UCSD-AML1 (cell line): ENCODE measurements at regions not wholly inside any gene's neighbourhood (a gene's known extent, or its start where the extent isn't known, plus 50 kb on each side); places are given as distances from the start of the nearest gene placed in this dataset.

ENCODE experiments used
- DNase-seq: peaks from one replicate; lab custom pipeline; 2025; ENCODE audit not compliant: unreplicated experiment; lab: John Stamatoyannopoulos, UW

DNA sequence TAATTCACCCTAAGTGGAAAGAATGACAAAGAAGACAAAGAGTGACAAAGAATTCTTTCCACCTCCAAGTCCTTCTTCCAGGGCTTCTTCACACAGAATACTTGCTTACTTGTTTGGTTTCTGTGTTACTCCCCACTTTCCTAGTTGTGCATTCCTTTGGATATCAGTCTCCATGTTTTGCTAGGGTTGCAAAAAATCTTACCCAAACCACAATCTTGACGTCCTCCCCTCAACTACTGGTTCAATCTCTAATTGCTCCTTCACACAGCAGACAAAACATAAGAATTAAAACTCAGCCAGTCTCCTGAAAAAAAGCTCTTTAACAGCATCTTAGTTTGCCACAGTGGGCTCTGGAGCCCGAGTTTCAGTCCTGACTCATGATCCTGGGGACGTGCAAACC is 297.6 kb upstream of the CHRNA7 start:
- DNase-seq = no peak

DNA sequence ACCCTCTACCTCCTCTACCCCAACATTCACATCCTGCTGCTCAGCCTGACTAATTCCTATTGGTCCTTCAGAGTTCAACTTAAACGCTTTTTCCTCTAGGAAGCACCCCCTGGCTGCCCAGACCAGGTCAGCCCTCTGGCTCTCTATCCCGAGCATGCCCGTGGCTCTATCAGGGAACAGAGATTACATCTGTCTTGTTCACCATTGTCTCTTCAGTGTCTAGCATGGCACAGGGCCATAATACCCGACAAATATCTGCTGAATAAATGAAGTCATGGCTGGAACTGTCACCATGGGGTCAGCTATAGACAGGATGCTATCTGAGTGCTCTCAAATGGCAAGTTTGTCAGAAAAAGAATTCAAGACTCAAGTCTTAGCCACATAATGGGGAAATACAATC is 296.9 kb upstream of the CHRNA7 start:
- no peak for DNase-seq

DNA sequence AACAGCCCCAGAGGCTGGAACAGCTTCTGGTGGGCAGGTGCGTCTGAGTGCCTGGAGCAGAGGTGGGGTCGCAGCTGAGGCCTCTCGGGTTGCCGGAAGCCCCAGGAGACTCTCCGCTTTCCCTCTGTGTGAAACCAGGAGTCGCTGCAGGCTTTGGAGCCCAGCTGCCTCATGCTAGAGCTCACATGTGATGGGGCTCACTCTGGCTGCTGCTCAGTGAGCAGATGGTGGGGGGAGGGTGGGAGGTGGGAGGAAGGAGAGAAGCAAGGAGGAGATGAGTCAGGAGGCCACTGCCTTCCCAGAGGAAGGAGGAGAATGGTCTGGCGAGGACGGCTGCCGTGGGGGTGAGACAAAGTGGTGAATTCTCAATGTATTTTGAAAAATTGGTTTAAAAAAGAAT is 290.1 kb upstream of the CHRNA7 start:
- no peak for DNase-seq

DNA sequence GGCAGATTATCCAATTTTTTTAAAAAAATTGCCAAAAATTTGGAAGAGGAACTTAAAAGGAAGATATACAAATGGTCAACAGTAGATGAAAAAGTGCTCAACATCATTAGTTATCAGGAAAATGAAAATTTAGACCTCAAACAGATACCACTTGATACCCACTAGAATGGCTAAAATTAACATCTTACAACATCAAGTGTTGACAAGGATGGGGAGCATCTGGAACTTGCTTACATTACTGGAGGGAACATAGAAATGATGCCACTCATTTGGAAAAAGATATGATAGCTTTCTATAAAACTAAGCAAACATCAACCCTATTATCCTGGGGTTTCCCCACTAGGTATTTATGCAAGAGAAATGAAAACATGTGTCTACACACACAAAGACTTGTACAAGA is 284.5 kb upstream of the CHRNA7 start:
- DNase-seq = no peak

DNA sequence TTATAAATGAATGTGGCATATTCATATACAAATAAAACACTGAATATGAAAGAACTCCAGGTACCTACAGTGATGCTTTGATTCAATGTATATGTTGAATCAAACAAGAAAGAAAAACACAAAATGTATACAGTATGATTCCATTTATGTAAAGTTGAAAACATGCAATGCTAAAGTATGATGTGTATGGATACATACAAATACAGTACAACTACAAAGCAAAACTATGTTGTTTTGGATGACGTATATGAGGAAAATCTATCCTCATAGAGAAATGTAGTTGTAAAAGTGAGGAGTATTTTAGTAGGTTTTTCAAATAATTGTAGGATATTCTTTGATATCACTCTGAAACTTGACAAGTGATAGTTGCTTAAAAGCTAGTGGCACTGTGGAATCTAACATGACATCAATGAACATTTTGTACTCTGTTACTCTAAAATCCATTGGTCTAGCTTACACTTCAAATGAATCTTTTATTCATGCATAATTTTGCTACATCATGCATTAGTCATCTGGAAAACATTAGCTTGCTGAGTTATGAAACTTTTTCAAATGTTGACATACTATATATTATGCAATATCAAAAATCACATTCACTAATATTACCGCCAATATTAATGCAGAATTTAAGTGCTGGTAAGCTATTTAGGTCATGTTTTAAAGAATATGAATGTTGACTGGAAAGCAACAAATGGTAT is 278.1 kb upstream of the CHRNA7 start:
- no peak for DNase-seq

DNA sequence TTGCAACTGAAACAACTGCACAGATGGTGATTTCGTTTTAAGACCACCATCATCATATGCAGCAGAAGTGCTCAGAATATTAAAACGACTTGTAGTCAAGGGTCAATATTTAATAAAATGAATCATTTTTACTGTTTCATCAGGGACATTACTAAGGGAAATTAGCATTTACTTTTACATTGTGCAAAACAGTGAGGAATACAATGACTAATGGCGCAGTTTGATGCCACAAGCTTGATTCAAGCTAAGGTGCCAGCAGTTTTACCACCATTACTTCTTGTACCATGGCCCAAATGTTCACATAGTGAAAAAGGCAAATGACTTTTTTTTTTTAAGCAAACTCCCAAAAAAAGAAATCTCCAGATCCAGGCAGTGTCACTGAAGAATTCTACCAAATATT is 277.4 kb upstream of the CHRNA7 start:
- DNase-seq = no peak

DNA sequence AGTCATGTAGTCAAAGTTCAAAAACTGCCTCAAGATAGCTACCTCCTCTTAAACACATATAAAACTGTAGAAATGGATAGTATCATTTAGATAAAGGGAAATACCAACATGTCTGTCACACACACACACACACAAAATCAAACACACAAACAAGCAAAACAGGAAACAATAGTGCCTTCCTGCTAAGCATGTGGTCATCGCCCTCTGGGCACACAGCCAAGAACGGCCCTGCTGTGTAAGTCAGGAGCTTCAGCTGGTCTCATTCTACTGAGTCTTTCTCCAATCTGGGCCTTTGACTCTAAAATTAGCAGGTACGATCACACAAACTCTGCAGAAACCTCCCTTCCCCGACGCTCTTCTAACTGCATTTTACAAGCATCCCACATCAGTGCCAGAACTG is 272.2 kb upstream of the CHRNA7 start:
- no peak for DNase-seq

DNA sequence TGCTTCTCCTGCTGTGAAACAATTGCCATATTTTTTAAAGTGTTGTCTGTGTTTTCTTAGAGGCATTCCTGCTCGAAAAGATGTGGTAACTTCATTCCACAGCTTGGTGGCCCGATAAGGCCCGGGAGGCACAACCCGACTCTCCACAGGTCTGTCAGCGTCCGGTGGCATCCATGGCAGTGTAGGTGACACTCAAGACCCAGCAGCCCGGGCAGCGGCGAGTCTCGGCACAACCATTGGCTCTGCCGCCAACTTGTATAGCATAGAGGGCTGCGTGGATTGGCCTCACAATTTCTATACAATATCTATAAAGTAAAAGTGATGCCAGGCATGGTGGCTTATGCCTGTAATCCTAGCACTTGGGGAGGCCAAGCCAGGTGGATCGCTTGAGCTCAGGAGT is 262.3 kb upstream of the CHRNA7 start:
- no peak for DNase-seq

DNA sequence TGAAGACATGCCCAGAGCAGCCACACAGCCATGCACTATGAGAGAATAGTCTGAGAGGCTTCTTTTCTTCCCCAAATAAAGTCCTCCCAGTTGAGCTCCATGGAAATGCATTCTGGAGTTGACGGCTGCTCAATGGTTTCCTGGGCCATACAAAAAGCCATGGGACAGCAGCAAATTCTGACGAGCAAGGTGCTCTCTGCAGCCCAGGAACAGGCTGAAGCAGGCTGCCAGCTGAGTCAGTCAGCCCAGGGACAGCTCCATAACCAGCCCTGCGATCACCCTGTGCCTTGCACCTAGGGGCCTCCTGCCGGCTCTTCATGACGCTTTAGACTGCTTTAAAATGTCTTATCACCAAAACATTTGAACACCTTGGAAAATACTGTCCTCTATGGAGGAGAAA is 256.3 kb upstream of the CHRNA7 start:
- DNase-seq = no peak

DNA sequence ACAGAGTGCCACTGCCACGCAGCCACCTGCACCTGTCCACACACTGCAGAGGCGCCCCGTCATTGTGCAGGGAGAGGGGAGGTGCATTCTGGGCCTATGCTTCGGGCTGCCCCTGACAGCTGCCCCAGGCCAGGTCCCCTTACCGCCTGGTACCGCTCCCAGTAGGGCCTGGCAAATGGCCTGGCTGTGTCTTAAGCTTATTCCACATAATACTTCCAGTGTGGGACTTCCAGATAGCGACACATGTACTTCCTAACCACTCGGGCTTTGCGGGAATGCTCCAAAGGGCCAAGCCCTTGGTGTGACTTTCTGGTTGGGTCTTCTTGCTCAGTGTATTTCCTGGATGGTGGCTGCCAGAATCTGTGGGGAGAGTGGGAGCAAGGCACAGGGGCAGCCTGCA is 254.3 kb upstream of the CHRNA7 start:
- DNase-seq = no peak

DNA sequence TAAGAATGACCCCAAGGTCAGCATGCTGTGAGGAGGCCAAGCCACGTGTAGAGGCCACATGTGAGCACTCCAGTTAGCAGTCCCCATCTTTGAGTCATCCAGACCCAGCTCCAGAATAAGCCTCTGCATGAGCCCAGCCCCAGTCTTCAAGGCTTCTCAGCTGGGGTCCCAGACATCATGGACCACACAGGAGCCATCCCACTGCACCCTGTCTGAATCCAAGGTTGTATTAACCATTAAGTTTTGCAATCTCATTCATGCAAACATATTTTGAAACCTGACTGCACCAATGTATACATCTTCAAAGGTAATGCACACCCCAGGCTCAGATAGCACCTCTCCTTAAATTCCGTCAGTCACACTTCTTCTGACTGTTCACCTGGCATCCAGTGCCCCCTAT is 249.1 kb upstream of the CHRNA7 start:
- DNase-seq = no peak

DNA sequence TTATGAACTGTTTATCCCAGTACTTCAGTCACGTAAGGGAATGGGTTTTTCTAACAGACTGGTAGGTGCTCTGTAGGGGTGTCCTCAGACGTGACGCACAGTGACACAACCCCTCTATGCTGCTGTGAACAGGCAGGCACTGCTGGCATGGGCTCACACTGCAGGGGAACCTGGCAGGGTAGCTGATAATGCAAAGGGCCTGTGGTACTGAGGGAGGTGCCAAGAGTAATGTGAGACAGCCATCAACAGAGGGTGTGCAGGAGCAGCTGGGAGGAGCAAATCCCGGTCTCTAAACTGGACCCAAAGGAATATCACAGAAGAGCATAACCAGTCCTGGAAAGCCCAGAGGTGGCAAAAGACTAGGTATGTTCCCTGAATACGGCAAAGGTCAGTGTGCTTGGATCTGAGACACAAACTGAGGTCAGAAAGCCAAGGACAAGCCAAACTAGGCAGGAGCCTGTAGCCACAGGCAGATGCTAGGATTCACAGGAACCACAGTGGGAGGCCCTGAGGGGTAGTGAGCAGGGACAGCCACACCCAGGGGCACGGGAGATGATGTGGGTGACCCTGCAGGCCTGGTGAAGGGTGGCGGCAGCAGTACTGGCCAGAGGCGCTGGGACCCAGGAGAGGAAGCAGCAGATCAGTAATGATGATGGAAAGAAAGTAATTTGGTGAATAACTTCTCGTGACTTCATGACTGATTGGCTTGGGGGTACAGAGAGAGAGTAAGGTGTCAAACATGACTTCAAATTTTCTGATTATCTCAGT is 248.1 kb upstream of the CHRNA7 start:
- DNase-seq = no peak

DNA sequence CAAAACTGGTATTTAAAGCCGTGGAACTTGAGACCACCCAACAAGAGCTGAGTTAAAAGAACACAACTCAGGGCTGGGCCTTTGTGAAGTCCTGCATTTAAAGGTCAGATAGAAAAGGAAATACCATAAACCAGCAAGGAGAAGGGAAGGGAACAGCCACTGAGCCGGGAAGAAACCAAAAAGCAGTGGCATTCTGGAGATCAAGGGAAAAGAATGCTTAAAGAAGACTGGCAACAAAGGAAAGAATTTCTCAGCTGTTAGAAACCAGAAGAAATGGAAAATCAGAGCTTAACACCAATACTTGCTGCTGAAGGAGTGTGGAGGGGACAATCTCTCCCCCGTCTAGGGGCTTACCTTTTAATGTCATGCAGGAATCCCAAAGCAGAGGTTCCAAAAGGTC is 247.4 kb upstream of the CHRNA7 start:
- no peak for DNase-seq

DNA sequence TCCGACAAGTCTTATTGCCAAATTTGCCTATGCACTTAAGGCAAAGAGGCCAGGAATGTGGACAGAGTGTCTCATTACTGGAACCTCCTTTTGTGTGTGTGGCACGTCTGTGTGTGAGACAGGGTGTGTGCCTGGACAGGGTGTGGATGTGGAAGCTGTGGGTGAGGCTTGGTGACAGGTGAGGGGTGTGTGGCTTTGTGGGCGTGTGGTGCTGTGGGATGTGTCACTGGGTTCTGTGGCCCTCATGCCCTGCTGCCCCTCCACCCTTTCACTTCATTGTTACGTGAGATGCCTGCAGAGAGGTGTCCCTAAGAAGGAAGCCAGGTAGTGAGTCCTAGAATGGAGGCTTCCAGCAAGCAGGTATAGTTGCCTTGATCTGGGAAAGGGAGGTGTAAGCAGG is 244.0 kb upstream of the CHRNA7 start:
- no peak for DNase-seq

DNA sequence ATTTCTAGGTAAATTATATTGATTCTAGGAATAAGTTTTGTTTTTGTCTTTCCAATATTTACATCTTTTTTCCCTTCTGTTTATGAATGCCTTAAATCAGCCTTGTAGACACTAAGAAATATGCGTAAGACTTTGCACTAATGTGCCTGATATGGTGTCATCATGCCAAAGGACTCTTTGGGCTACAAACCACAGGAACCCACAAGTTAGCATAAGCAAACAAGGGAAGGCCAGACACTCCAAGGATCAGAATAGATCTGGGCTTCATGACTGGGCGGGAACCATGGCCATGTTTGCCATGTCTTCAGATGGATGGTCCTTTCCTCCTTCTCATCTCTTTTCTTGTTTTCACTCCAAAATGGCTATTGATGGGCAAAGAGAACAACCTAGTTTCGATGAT is 242.2 kb upstream of the CHRNA7 start:
- DNase-seq = no peak

DNA sequence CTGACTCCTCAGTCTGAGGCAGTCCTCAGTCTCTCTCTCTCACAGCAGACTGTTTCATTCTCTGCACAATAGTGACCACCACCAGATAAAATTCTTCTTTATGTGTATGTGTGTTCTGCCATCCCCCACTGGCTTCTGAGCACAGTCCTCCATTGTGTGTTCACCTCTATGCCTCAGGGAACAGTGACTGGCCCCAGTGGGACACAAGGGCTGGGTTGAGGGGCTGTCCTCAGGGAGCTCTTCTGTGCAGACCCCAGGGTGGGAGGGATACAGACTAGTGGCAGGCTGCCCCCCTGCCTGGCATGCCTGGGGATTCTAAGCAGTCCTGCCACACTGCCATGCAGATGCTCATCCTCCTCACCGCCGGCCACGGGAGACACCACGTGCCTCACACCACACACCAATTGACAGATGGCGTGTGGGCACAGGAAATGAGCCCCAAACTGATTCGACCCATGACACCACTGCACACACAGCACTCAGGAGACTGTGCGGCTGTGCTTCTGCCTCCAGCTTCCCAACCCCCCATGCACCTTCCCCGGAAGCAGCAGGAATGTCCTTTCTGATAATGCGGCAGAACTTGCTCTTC is 237.6 kb upstream of the CHRNA7 start:
- no peak for DNase-seq

DNA sequence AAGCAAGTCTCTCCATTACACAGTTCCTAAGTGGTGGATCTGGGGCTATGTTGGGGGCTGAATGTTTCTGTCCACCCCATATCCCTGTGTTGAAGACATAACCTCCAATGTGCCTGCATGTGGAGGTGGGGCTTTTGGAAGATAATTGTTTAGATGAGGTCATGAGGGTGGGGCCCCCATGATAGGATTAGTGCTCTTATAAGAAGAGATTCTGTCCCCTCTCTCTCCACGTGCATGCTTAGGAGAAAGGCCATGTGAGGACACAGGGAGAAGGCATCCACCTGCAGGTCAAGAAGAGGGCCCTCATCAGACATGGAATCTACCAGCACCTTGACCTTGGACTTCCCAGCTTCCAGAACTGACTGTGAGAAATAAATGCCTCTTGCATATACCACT is 231.0 kb upstream of the CHRNA7 start:
- no peak for DNase-seq

DNA sequence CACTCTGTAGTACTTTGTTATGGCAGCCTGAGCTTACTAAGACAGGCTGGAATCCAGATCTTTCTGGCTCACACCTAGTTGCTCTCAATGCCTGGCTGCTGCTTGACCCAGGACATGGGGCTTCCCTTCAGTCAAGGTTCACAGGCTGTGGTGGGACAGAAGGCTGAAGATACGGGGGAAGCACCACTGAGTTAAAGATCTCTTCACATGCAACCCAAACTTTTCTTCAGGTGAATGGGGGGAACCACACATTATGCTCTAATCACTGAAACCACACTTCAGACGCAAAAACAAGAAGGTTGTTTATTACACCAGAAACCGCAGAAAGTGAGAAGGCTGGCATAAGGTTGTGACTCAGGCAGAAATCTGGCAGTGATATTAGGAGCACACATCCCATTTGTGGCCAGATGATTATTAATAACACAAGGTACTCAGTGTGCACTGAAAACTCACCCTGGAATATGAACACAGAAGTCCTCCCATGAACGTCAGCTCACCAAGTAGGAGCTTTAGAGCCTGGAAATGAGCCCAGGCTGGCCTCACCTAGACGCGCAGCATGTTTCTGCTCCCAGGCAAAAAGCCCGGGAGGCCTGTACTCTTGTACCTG is 230.5 kb upstream of the CHRNA7 start:
- no peak for DNase-seq

DNA sequence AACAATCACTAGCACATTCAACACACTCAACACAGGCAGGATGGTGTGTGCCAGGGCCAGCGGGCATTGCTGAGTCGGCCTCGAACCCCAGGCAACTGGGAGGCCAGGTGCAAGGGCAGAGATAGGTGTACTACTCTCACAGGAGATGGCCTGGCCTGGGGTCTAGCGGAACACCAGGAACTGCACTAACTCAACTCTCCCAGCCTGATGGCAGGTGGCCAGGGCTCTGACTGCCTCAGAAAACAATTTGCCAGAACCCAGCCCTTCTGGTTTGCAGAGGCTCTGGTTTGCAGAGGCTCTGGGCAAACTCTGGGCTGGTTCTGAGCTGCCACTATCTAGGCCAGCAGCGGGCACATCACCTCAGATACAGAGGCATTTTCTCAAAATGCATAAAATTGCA is 229.2 kb upstream of the CHRNA7 start:
- DNase-seq = no peak

DNA sequence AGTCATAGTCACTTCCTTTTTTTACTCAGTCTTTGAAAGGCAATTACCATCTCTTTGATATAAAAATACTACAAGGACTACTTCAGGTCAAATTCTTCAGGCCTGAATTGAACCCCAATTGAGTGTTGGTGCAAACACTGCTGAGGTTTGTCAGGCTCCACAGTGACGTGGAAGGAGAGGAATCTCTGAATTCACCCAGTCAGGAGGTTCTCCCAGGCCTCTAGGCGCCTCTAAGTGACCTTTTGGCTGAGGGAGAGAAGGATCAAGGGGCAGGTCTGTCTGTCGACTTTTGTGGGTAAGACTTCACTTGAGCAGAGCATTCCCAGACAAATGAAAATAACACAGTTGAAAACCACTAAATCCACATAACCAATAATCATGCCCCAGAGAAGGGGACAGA is 227.6 kb upstream of the CHRNA7 start:
- no peak for DNase-seq

DNA sequence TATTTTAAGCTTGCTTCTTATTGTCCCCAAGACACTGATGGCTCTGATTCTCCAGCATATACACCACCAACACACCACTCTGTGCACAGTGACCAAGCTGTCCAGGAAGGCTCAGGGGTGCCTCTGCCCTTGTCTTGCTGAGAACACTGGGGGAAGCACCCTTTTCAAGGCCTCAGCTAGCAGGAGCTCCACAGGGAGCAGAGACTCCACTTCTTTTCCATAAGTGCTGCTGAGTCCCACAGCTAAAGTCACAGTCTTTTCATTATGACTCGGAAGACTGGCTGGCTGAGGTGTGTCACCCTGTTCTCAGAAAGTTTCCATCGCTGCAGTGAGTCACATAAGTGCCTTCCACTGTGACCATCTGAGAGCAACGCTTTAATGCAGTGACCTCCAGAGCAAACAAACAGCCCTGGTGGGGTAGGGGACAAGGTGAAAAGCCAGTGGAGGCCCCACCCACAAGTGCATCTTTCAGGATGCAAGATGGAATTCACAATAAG is 226.9 kb upstream of the CHRNA7 start:
- DNase-seq = no peak

DNA sequence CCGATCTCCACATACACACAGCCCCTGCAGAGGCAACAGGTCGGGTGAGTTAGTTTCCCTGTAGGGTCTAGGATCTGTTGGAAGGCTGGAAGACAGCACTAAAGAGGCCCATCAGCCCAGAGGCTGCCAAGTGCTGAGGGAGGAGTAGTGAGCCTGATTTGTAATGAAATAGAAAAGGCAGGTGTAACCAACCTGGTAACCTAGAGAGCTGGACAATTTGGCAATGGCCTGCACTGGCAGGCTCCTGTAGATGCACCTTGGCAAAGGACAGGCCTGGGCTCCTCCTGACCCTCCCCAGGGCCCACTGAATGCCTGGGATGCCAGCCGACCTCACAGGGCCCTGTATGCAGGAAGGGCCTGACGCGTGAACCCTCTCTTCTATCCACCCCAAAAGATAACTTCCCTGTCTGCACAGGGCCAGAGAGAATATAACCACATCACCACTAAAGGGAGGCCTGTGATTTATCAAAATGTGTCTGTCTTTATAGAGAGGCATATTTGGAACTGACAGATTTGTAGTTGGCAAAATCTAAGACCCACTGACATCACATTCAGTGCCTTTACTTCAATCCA is 225.1 kb upstream of the CHRNA7 start:
- no peak for DNase-seq
